GM13976 (cell line): ENCODE measurements at regions not wholly inside any gene's neighbourhood (a gene's known extent, or its start where the extent isn't known, plus 50 kb on each side); places are given as distances from the start of the nearest gene placed in this dataset.

Source experiments
- DNase-seq: peaks from one replicate; pipeline ENCODE4 v3.0.0; 2012; ENCODE audit warnings: low spot score
- CTCF ChIP-seq: IDR thresholded peaks from 2 replicates; pipeline ENCODE4 v1.5.1; 2012; ENCODE audit warnings: borderline replicate concordance, mild to moderate bottlenecking; ENCODE audit not compliant: insufficient read depth; ENCODE audit errors: extremely low read depth, missing control alignments, control extremely low read depth
- in situ Hi-C: fragments of 300-500 bp; cut with MboI; formaldehyde crosslinking; loops from one replicate; pipeline ENCODE4 v1.12.0; 2022; ENCODE audit warnings: low sequenced_read_pairs, mixed read lengths, inconsistent platforms; ENCODE audit not compliant: unreplicated experiment

GRCh38 chr12:123100882-123101281, 50.0 kb downstream of the PITPNM2 start:
- DNase-seq, result no peak
- in situ Hi-C loops, result no loop called here

GRCh38 chr12:123100450-123100849, 50.4 kb downstream of the PITPNM2 start:
- DNase-seq, result no peak
- in situ Hi-C loops, result no loop called here
- no peak for TF ChIP-seq CTCF

More at GRCh38 chr12:123100882-123101281, 50.0 kb downstream of the PITPNM2 start:
- no peak for TF ChIP-seq CTCF

- no peak for TF ChIP-seq CTCF
- in situ Hi-C loops, result no loop called here
- no peak for DNase-seq
Measured at GRCh38 chr12:123099560-123100192, 51.2 kb downstream of the PITPNM2 start.

- no peak for TF ChIP-seq CTCF
- in situ Hi-C loops, result no loop called here
- no peak for DNase-seq
Measured at GRCh38 chr12:123098780-123099179, 52.1 kb downstream of the PITPNM2 start.

- no peak for DNase-seq
- in situ Hi-C loops, result no loop called here
- TF ChIP-seq CTCF, result no peak
Measured at GRCh38 chr12:123097561-123098084, 53.3 kb downstream of the PITPNM2 start.

GRCh38 chr12:123096741-123097140, 54.1 kb downstream of the PITPNM2 start:
- no peak for DNase-seq
- TF ChIP-seq CTCF, result no peak
- in situ Hi-C loops, result no loop called here
